Endothelial cell of umbilical vein (primary cell): ENCODE measurements at regions not wholly inside any gene's neighbourhood (a gene's known extent, or its start where the extent isn't known, plus 50 kb on each side); places are given as distances from the start of the nearest gene placed in this dataset.

Source experiments
- BruUV-seq: library from RNA; stranded (reverse); fragments of 400-500 nt; replicated peaks from 2 replicates; lab custom pipeline; 2021; lab: Mats Ljungman, UMichigan
- CTCF ChIA-PET: fragments of 300-600, 350-600 bp; sonication (Branson Sonifier 250); formaldehyde crosslinking; loops from one replicate; lab custom pipeline; 2021; ENCODE audit warnings: antibody characterized with exemption, inconsistent platforms; lab: Charles Lee
- POLR2A ChIA-PET: fragments of 300-600, 350-600 bp; sonication (Branson Sonifier 250); formaldehyde crosslinking; loops from one replicate; lab custom pipeline; 2021; ENCODE audit warnings: antibody characterized with exemption, inconsistent platforms; lab: Charles Lee
- DNase-seq: peaks from one replicate; pipeline ENCODE4 v3.0.0-alpha.2; 2011; ENCODE audit warnings: low read depth, low spot score
- FAIRE-seq: peaks from 2 replicates; lab custom pipeline; 2011; peaks lifted over from hg19 to GRCh38; lab: Jason Lieb, UNC
- H2AFZ ChIP-seq: 2 replicates; pipeline ENCODE4 v1.6.0; 2012; ENCODE audit warnings: low read depth, low read length, control low read depth, inconsistent platforms
- H3K27ac ChIP-seq: 2 replicates; pipeline ENCODE4 v1.5.1; 2011; ENCODE audit warnings: low read depth, mild to moderate bottlenecking, control low read depth, low read length, moderate library complexity; ENCODE audit not compliant: insufficient read depth
- H3K27me3 ChIP-seq, 2 experiments: 2 replicates each; pipeline versions ENCODE4 v1.6.0 to v1.6.1; 2011; ENCODE audit warnings: low read length in 2 of 2, mixed read lengths in 1 of 2; ENCODE audit not compliant: control insufficient read depth in 2 of 2, insufficient read depth in 2 of 2
- H3K36me3 ChIP-seq, 2 experiments: 2 replicates in 1 of 2; 3 replicates in 1 of 2; pipeline ENCODE4 v1.5.1; 2011; ENCODE audit warnings: low read length in 2 of 2, mild to moderate bottlenecking in 1 of 2, moderate library complexity in 1 of 2; ENCODE audit not compliant: control insufficient read depth in 2 of 2, insufficient read depth in 2 of 2; ENCODE audit errors: extremely low read depth in 1 of 2
- H3K4me1 ChIP-seq: 3 replicates; pipeline ENCODE4 v1.5.1; 2011; ENCODE audit warnings: mild to moderate bottlenecking, low read length; ENCODE audit not compliant: control insufficient read depth, insufficient read depth; ENCODE audit errors: extremely low read depth
- H3K4me2 ChIP-seq: 2 replicates; pipeline ENCODE4 v1.6.1; 2011; ENCODE audit warnings: low read length, control low read depth, mixed read lengths; ENCODE audit not compliant: insufficient read depth
- H3K4me3 ChIP-seq, 3 experiments: fragments of 200-600 bp in 1 of 3; sonication (generic), shearing (Covaris generic) in 1 of 3; replicated peaks in 1 of 3; 2 replicates each; pipeline ENCODE4 v1.5.1; 2011 to 2016; ENCODE audit warnings: control low read depth in 3 of 3, low read length in 3 of 3, mild to moderate bottlenecking in 2 of 3, inconsistent platforms in 1 of 3, low read depth in 1 of 3, moderate library complexity in 1 of 3; ENCODE audit not compliant: insufficient read depth in 1 of 3
- H3K79me2 ChIP-seq: 2 replicates; pipeline ENCODE4 v1.6.0; 2012; ENCODE audit warnings: low read length, inconsistent platforms; ENCODE audit not compliant: control insufficient read depth, insufficient read depth
- H3K9ac ChIP-seq: replicated peaks from 2 replicates; pipeline ENCODE3; 2011; ENCODE audit warnings: low read length, control low read depth; ENCODE audit not compliant: insufficient read depth; ENCODE audit errors: extremely low read depth
- H3K9me1 ChIP-seq: replicated peaks from 3 replicates; pipeline ENCODE4 v1.6.0; 2011; ENCODE audit warnings: mild to moderate bottlenecking, low read length; ENCODE audit not compliant: control insufficient read depth, insufficient read depth; ENCODE audit errors: extremely low read depth
- H3K9me3 ChIP-seq: replicated peaks from 2 replicates; pipeline ENCODE4 v1.5.1; 2012; ENCODE audit warnings: low read length, inconsistent platforms; ENCODE audit not compliant: control insufficient read depth, insufficient read depth
- H4K20me1 ChIP-seq: replicated peaks from 2 replicates; pipeline ENCODE3; 2011; ENCODE audit warnings: mild to moderate bottlenecking, low read length; ENCODE audit not compliant: control insufficient read depth, insufficient read depth; ENCODE audit errors: extremely low read depth
- CTCF ChIP-seq, 2 donors: IDR thresholded peaks; 1 replicate in 1 of 2; 2 replicates in 1 of 2; pipeline ENCODE4 v1.5.1; 2011; ENCODE audit warnings: low read length in 2 of 2, mild to moderate bottlenecking in 2 of 2, moderate library complexity in 2 of 2, control low read depth in 1 of 2, inconsistent platforms in 1 of 2, low read depth in 1 of 2; ENCODE audit not compliant: insufficient read depth in 1 of 2; ENCODE audit errors: extremely low read depth in 1 of 2
- EZH2 ChIP-seq: IDR thresholded peaks from 2 replicates; pipeline ENCODE4 v1.6.1; 2012; ENCODE audit warnings: borderline replicate concordance, low read depth, mild to moderate bottlenecking, moderate library complexity, low read length, inconsistent platforms; ENCODE audit not compliant: severe bottlenecking
- FOS ChIP-seq: IDR thresholded peaks from 2 replicates; pipeline ENCODE4 v1.6.1; 2011; ENCODE audit warnings: mild to moderate bottlenecking, low read length, moderate library complexity, borderline replicate concordance; ENCODE audit not compliant: insufficient read depth
- GATA2 ChIP-seq: IDR thresholded peaks from 2 replicates; pipeline ENCODE4 v1.7.0; 2011; ENCODE audit warnings: low read depth, mild to moderate bottlenecking, moderate library complexity, mixed read lengths, low read length; ENCODE audit not compliant: insufficient read length, insufficient read depth
- JUN ChIP-seq: IDR thresholded peaks from 2 replicates; pipeline ENCODE4 v1.6.1; 2011; ENCODE audit warnings: borderline replicate concordance, low read depth; ENCODE audit not compliant: insufficient read length, insufficient read depth
- MAX ChIP-seq: IDR thresholded peaks from 2 replicates; pipeline ENCODE4 v1.6.1; 2011; ENCODE audit not compliant: insufficient read depth, insufficient read length
- MYC ChIP-seq: IDR thresholded peaks from one replicate; pipeline ENCODE4 v1.6.1; 2011; ENCODE audit warnings: mild to moderate bottlenecking, low read depth, low read length
- POLR2A ChIP-seq: IDR thresholded peaks from 2 replicates; pipeline ENCODE4 v1.6.1; 2012; ENCODE audit warnings: low read depth, mild to moderate bottlenecking, control low read depth, low read length
- POLR2AphosphoS5 ChIP-seq: IDR thresholded peaks from 2 replicates; pipeline ENCODE4 v1.6.1; 2012; ENCODE audit warnings: low read depth, mild to moderate bottlenecking, control low read depth, low read length, moderate library complexity; ENCODE audit not compliant: insufficient read depth
- dilution Hi-C: fragments of 300-500 bp; cut with MboI; formaldehyde crosslinking; loops from one replicate; pipeline ENCODE4 v1.15.0; 2019; ENCODE audit warnings: low sequenced_read_pairs; ENCODE audit not compliant: extremely low pct_ligation_motif_present
- intact Hi-C: fragments of 100-400 bp; cut with micrococcal nuclease; formaldehyde crosslinking; loops from one replicate; pipeline ENCODE4 v1.10.0; 2022

- intact Hi-C loops = no loop called here
- TF ChIP-seq CTCF (IDR thresholded peaks at IDR 0.05; ENCODE audit: extremely low read depth in 1 of 2, insufficient read depth in 1 of 2, low read depth in 1 of 2, low read length in 2 of 2) = no peak
- no peak for TF ChIP-seq FOS
- no peak for TF ChIP-seq POLR2A
- TF ChIP-seq POLR2AphosphoS5 = no peak
- TF ChIP-seq MYC = no peak
- TF ChIP-seq MAX = no peak
- TF ChIP-seq EZH2 = no peak
- TF ChIP-seq JUN = no peak
- TF ChIP-seq GATA2 = no peak
- dilution Hi-C loops = no loop called here
- Histone ChIP-seq H4K20me1 (no peaks in the 10 kb centered on the region), H3K9ac (no peak overlapping the region), H3K27ac (no peak overlapping the region), H3K9me3 (no peaks in the 10 kb centered on the region), H3K4me2 (no peak overlapping the region), H3K36me3 (no peaks in the 10 kb centered on the region), H3K9me1 (no peaks in the 10 kb centered on the region), H3K4me3 (no peak overlapping the region), H2AFZ (no peak overlapping the region), H3K4me1 (peaks cover 1% of the 10 kb centered on the region), H3K79me2 (peaks cover 2% of the 10 kb centered on the region), H3K27me3 (no peaks in the 10 kb centered on the region)
- ChIA-PET POLR2A (no interaction called here), CTCF (interaction anchor here (0.7 to 1.1 kb wide), 2 partner anchors 9 to 343 kb away, joined by 4 read pairs; no protein-coding TSS in a partner anchor)
- no peak for DNase-seq
- BruUV-seq = no TSS peak
- no peak for FAIRE-seq
These were observed 190.3 kb downstream of the KLF12 start for GRCh38 chr13:73943965-73944233.
